SK-N-MC (cell line): ENCODE measurements at regions not wholly inside any gene's neighbourhood (a gene's known extent, or its start where the extent isn't known, plus 50 kb on each side); places are given as distances from the start of the nearest gene placed in this dataset.

Experiments
- EZH2 ChIP-seq: fragments of 200-600 bp; sonication (generic); IDR thresholded peaks from one replicate; pipeline ENCODE4 v1.6.1; 2017; ENCODE audit warnings: antibody characterized with exemption
- POLR2AphosphoS5 ChIP-seq: IDR thresholded peaks from 2 replicates; pipeline ENCODE4 v1.6.1; 2012; ENCODE audit warnings: mild to moderate bottlenecking, low read depth, low read length, borderline replicate concordance

GRCh38 chr3:163936543-163936942 is 1141.8 kb downstream of the SI start:
- TF ChIP-seq POLR2AphosphoS5, result no peak
- TF ChIP-seq EZH2, result no peak
